ENCODE measurements at regions not wholly inside any gene's neighbourhood (a gene's known extent, or its start where the extent isn't known, plus 50 kb on each side); places are given as distances from the start of the nearest gene placed in this dataset.

- TF ChIP-seq CTCF (IDR thresholded peaks at IDR 0.05) (no peak), POLR2A (IDR thresholded peaks at IDR 0.05) (no peak)
Observed at GRCh38 chr7:112581529-112581928, 100.7 kb downstream of the LSMEM1 start.

All from uterus (tissue), 2 donors.